K562 (cell line): ENCODE measurements at regions not wholly inside any gene's neighbourhood (a gene's known extent, or its start where the extent isn't known, plus 50 kb on each side); places are given as distances from the start of the nearest gene placed in this dataset.

Experiments used
- ATAC-seq: fragments of 200-7000 bp; cut with Tn5 transposase; 3 replicates; pipeline ENCODE4 v1.9.1; 2020; ENCODE audit warnings: moderate library complexity
- BruUV-seq: library from RNA; stranded (reverse); fragments of 400-500 nt; replicated peaks from 2 replicates; lab custom pipeline; 2021; lab: Mats Ljungman, UMichigan
- CTCF ChIA-PET: fragments of 300-600 bp; formaldehyde crosslinking; extraction: SDS; loops from one replicate; lab custom pipeline; 2021; ENCODE audit warnings: low intra/inter-chr PET ratio; lab: Yijun Ruan, JAX
- POLR2A ChIA-PET: fragments of 300-600, 350-650 bp; sonication (Branson Sonifier 250); formaldehyde crosslinking; extraction: SDS; loops from one replicate; lab custom pipeline; 2021; ENCODE audit warnings: antibody characterized with exemption, inconsistent platforms; lab: Yijun Ruan, JAX
- DNase-seq, 4 experiments: peaks; one replicate each; pipeline versions ENCODE4 v3.0.0 to v3.0.0-alpha.2; 2011 to 2018; ENCODE audit warnings: low spot score in 3 of 4, mixed read lengths in 3 of 4; ENCODE audit errors: extremely low read depth in 1 of 4
- FAIRE-seq: peaks from 2 replicates; lab custom pipeline; 2011; peaks lifted over from hg19 to GRCh38; lab: Jason Lieb, UNC
- H2AFZ ChIP-seq: 2 replicates; pipeline ENCODE4 v1.6.0; 2011; ENCODE audit warnings: low read depth, low read length, control low read depth, inconsistent platforms
- H3K27ac ChIP-seq: fragments of 200-600 bp; 3 replicates; pipeline ENCODE4 v1.8.0; 2011; ENCODE audit warnings: low read depth, mild to moderate bottlenecking, control low read depth, inconsistent platforms, low read length, moderate library complexity, mixed read lengths; ENCODE audit errors: extremely low read depth
- H3K27me3 ChIP-seq, 2 experiments: fragments of 300-600 bp in 1 of 2; 2 replicates in 1 of 2; 3 replicates in 1 of 2; pipeline versions ENCODE4 v1.6.0 to v1.8.0; 2011; ENCODE audit warnings: inconsistent platforms in 2 of 2, low read length in 2 of 2, mild to moderate bottlenecking in 1 of 2, mixed read lengths in 1 of 2, moderate library complexity in 1 of 2; ENCODE audit not compliant: control insufficient read depth in 2 of 2, insufficient read depth in 2 of 2
- H3K36me3 ChIP-seq: fragments of 300-600 bp; 3 replicates; pipeline ENCODE4 v1.8.0; 2011; ENCODE audit warnings: mild to moderate bottlenecking, low read length, inconsistent platforms; ENCODE audit not compliant: control insufficient read depth, insufficient read depth
- H3K4me1 ChIP-seq, 2 experiments: fragments of 200-600 bp in 1 of 2; replicated peaks in 1 of 2; 2 replicates in 1 of 2; 3 replicates in 1 of 2; pipeline versions ENCODE4 v1.5.1 to v1.8.0; 2011; ENCODE audit warnings: inconsistent platforms in 2 of 2, low read length in 2 of 2, mild to moderate bottlenecking in 1 of 2, mixed read lengths in 1 of 2, moderate library complexity in 1 of 2; ENCODE audit not compliant: control insufficient read depth in 2 of 2, insufficient read depth in 2 of 2
- H3K4me2 ChIP-seq: 2 replicates; pipeline ENCODE4 v1.6.1; 2011; ENCODE audit warnings: low read length, control low read depth, inconsistent platforms, mixed read lengths; ENCODE audit not compliant: insufficient read depth
- H3K4me3 ChIP-seq: fragments of 200-600 bp; sonication (generic), shearing (Covaris generic); 2 replicates; pipeline ENCODE4 v1.5.1; 2016; ENCODE audit warnings: control low read depth, inconsistent platforms
- H3K79me2 ChIP-seq: fragments of 200-600 bp; 3 replicates; pipeline ENCODE4 v1.8.0; 2011; ENCODE audit warnings: low read length, inconsistent platforms; ENCODE audit not compliant: control insufficient read depth, insufficient read depth
- H3K9ac ChIP-seq, 2 experiments: 2 replicates each; pipeline versions ENCODE4 v1.6.0 to v1.6.1; 2011; ENCODE audit warnings: low read depth in 2 of 2, low read length in 2 of 2, control low read depth in 1 of 2, inconsistent platforms in 1 of 2, mild to moderate bottlenecking in 1 of 2, mixed read lengths in 1 of 2; ENCODE audit not compliant: insufficient read depth in 1 of 2
- H3K9me1 ChIP-seq: one replicate; pipeline ENCODE4 v1.6.0; 2011; ENCODE audit warnings: inconsistent platforms, mild to moderate bottlenecking, low read length, moderate library complexity; ENCODE audit not compliant: control insufficient read depth, insufficient read depth
- H3K9me3 ChIP-seq: replicated peaks from 2 replicates; pipeline ENCODE4 v1.5.1; 2011; ENCODE audit warnings: low read depth, low read length, inconsistent platforms; ENCODE audit not compliant: control insufficient read depth, insufficient read depth
- H4K20me1 ChIP-seq: replicated peaks from 2 replicates; pipeline ENCODE4 v1.6.1; 2011; ENCODE audit warnings: low read length, inconsistent platforms, mixed read lengths; ENCODE audit not compliant: control insufficient read depth, insufficient read depth
- ARID4B ChIP-seq: sonication (generic); formaldehyde crosslinking; IDR thresholded peaks from 2 replicates; pipeline ENCODE4 v1.8.0; 2022; ENCODE audit warnings: mild to moderate bottlenecking, missing genetic modification reagents
- BCLAF1 ChIP-seq, 2 experiments: fragments of 450-650 bp in 1 of 2; IDR thresholded peaks; 2 replicates each; pipeline ENCODE4 v1.6.1; 2011 to 2017; ENCODE audit warnings: low read depth in 2 of 2, antibody characterized with exemption in 1 of 2, borderline replicate concordance in 1 of 2, low read length in 1 of 2, mild to moderate bottlenecking in 1 of 2, mixed read lengths in 1 of 2; ENCODE audit not compliant: control insufficient read depth in 1 of 2
- E2F3 ChIP-seq: fragments of 250-450 bp; sonication (Bioruptor Pico); IDR thresholded peaks from 2 replicates; pipeline ENCODE4 v1.4.0; 2020; ENCODE audit warnings: mild to moderate bottlenecking
- KDM2B ChIP-seq: fragments of 250-450 bp; sonication (Bioruptor Pico); IDR thresholded peaks from 2 replicates; pipeline ENCODE4 v1.8.0; 2021; ENCODE audit warnings: mild to moderate bottlenecking, moderate library complexity
- KLF1 ChIP-seq: fragments of 450-650 bp; IDR thresholded peaks from 2 replicates; pipeline ENCODE4 v1.6.1; 2016; ENCODE audit warnings: missing genetic modification characterization, missing compliant biosample characterization
- KLF6 ChIP-seq: fragments of 250-450 bp; sonication (Bioruptor Pico); IDR thresholded peaks from 2 replicates; pipeline ENCODE4 v1.4.0; 2020; ENCODE audit warnings: mild to moderate bottlenecking, moderate library complexity, borderline replicate concordance
- NELFE ChIP-seq: IDR thresholded peaks from 2 replicates; pipeline ENCODE4 v1.6.1; 2011; ENCODE audit warnings: mild to moderate bottlenecking; ENCODE audit not compliant: insufficient read depth, insufficient read length
- PHTF2 ChIP-seq: fragments of 250-450 bp; sonication (Bioruptor Pico); IDR thresholded peaks from 2 replicates; pipeline ENCODE4 v1.5.0; 2021; ENCODE audit warnings: mild to moderate bottlenecking
- PURB ChIP-seq: sonication (generic); formaldehyde crosslinking; IDR thresholded peaks from 2 replicates; pipeline ENCODE4 v1.9.0; 2021; ENCODE audit warnings: low read depth, mild to moderate bottlenecking, missing genetic modification reagents
- RCOR1 ChIP-seq, 2 experiments: IDR thresholded peaks; 2 replicates each; pipeline ENCODE4 v1.6.1; 2012; ENCODE audit warnings: low read depth in 2 of 2, low read length in 2 of 2, borderline replicate concordance in 1 of 2, improper control_type of control experiment in 1 of 2
- SAP30 ChIP-seq: fragments of 200-600 bp; sonication (generic); IDR thresholded peaks from 2 replicates; pipeline ENCODE4 v1.6.1; 2012; ENCODE audit warnings: borderline replicate concordance, low read depth, mild to moderate bottlenecking, moderate library complexity, low read length, control low read depth, inconsistent platforms; ENCODE audit not compliant: insufficient read depth, poor library complexity, severe bottlenecking
- THRAP3 ChIP-seq: fragments of 450-650 bp; IDR thresholded peaks from 2 replicates; pipeline ENCODE4 v1.6.1; 2016; ENCODE audit warnings: mild to moderate bottlenecking, inconsistent platforms, borderline replicate concordance
- TRIM24 ChIP-seq, 2 experiments: fragments of 450-650 bp; IDR thresholded peaks; 2 replicates each; pipeline ENCODE4 v1.6.1; 2016
- ZSCAN32 ChIP-seq: fragments of 450-650 bp; formaldehyde crosslinking; IDR thresholded peaks from 2 replicates; pipeline ENCODE4 v1.4.0; 2020; ENCODE audit warnings: mild to moderate bottlenecking, moderate library complexity
- WGBS: fragments of 100-300 bp; shearing (Covaris generic); methylation state at CpG from one replicate; pipeline ENCODE4 v1.1.6; 2016; ENCODE audit warnings: low coverage, mixed read lengths; ENCODE audit not compliant: insufficient coverage; ENCODE audit errors: missing lambda C conversion rate; 5-methylcytosine and 5-hydroxymethylcytosine counted together
- in situ Hi-C: fragments of 300-500 bp; cut with MboI; formaldehyde crosslinking; loops from 4 replicates; pipeline ENCODE4 v1.15.0; 2018; ENCODE audit warnings: inconsistent platforms, mixed read lengths
- intact Hi-C: fragments of 100-400 bp; cut with micrococcal nuclease; formaldehyde crosslinking; loops from 2 replicates; pipeline ENCODE4 v1.14.2; 2022

GRCh38 chr2:77867146-77867545 is 345.0 kb upstream of the LRRTM4 start (continued):
- TF ChIP-seq ARID4B (CRISPR knock-in tag) (no peak), ZSCAN32 (CRISPR knock-in tag) (no peak)

DNA sequence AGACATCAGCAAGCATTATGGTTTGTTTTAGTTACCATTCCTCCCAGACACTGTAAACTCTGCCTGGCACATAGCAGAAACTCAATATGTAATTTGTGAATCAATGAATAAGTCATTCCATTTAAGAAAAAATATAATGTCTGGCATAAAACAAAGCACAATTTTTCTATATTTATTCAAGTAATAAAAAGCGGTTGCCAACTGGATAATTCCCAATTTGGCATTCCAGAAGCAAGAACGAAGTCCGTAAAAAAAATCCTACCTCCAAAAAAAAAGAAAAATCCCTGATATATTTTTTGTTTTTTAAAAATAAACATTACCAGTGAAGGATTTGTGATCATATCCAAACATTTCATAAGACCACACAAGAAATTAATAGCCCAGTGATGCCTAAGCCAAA is 351.3 kb upstream of the LRRTM4 start:
- intact Hi-C loops, result no loop called here
- TF ChIP-seq RCOR1 (IDR thresholded peaks at IDR 0.05; ENCODE audit: borderline replicate concordance in 1 of 2, low read depth in 2 of 2, low read length in 2 of 2) (no peak), KLF1 (tag) (no peak), NELFE (no peak), THRAP3 (no peak), E2F3 (CRISPR knock-in tag) (no peak), PURB (no peak), KLF6 (CRISPR knock-in tag) (no peak), TRIM24 (IDR thresholded peaks at IDR 0.05) (no peak), SAP30 (no peak), BCLAF1 (IDR thresholded peaks at IDR 0.05; ENCODE audit: borderline replicate concordance in 1 of 2, control insufficient read depth in 1 of 2, low read depth in 2 of 2, low read length in 1 of 2) (no peak), PHTF2 (CRISPR knock-in tag) (no peak), KDM2B (CRISPR knock-in tag) (no peak)

More for the DNA sequence above, 351.3 kb upstream of the LRRTM4 start:
- no peak for ATAC-seq
- no peaks in the 10 kb centered on the region for H3K79me2 ChIP-seq
- no peak for DNase-seq
- in situ Hi-C loops, result no loop called here
- H3K36me3 ChIP-seq, result no peaks in the 10 kb centered on the region
- H3K4me3 ChIP-seq, result no peak overlapping the region
- no peak overlapping the region for H2AFZ ChIP-seq
- no peaks in the 10 kb centered on the region for H3K27me3 ChIP-seq
- no peak overlapping the region for H3K9ac ChIP-seq
- 3% methylated on average over 3 of the region's 3 CpGs for WGBS
- no peaks in the 10 kb centered on the region for H3K9me3 ChIP-seq
- ChIA-PET CTCF (no interaction called here), POLR2A (no interaction called here)
- no peak for FAIRE-seq
- BruUV-seq, result no TSS peak
- no peak overlapping the region for H3K4me2 ChIP-seq
- H3K4me1 ChIP-seq, result no peaks in the 10 kb centered on the region
- no peaks in the 10 kb centered on the region for H4K20me1 ChIP-seq
- no peak overlapping the region for H3K27ac ChIP-seq
- H3K9me1 ChIP-seq, result no peaks in the 10 kb centered on the region
